Liver (tissue), 8 donors: ENCODE measurements at regions not wholly inside any gene's neighbourhood (a gene's known extent, or its start where the extent isn't known, plus 50 kb on each side); places are given as distances from the start of the nearest gene placed in this dataset.

ENCODE experiments used
- DNase-seq: peaks from one replicate; pipeline ENCODE4 v3.0.0-alpha.2; 2017; ENCODE audit warnings: low spot score
- H3K27ac ChIP-seq, 2 donors: one replicate each; pipeline ENCODE4 v1.7.0; 2013; ENCODE audit warnings: inconsistent platforms in 2 of 2, low read length in 2 of 2, control low read depth in 1 of 2, low read depth in 1 of 2, mild to moderate bottlenecking in 1 of 2
- H3K27me3 ChIP-seq, 4 donors: one replicate each; pipeline versions ENCODE4 v1.6.1 to v1.7.0; 2013; ENCODE audit warnings: low read length in 3 of 4, inconsistent platforms in 1 of 4, mild to moderate bottlenecking in 1 of 4, moderate library complexity in 1 of 4; ENCODE audit not compliant: control insufficient read depth in 4 of 4, insufficient read depth in 4 of 4
- H3K36me3 ChIP-seq, 4 donors: one replicate each; pipeline versions ENCODE4 v1.6.1 to v1.7.0; 2013; ENCODE audit warnings: low read length in 3 of 4, mild to moderate bottlenecking in 3 of 4, low read depth in 1 of 4, moderate library complexity in 1 of 4; ENCODE audit not compliant: control insufficient read depth in 4 of 4, insufficient read depth in 3 of 4
- H3K4me1 ChIP-seq, 4 donors: one replicate each; pipeline versions ENCODE4 v1.6.1 to v1.7.0; 2013; ENCODE audit warnings: low read length in 3 of 4, mild to moderate bottlenecking in 3 of 4, moderate library complexity in 1 of 4; ENCODE audit not compliant: control insufficient read depth in 4 of 4, insufficient read depth in 4 of 4
- H3K4me3 ChIP-seq, 3 donors: one replicate each; pipeline versions ENCODE4 v1.6.1 to v1.7.0; 2013; ENCODE audit warnings: low read length in 3 of 3, control low read depth in 1 of 3, low read depth in 1 of 3, mild to moderate bottlenecking in 1 of 3
- H3K9ac ChIP-seq, 2 donors: one replicate each; pipeline ENCODE4 v1.7.0; 2013; ENCODE audit warnings: low read length in 2 of 2, mild to moderate bottlenecking in 2 of 2, moderate library complexity in 2 of 2, control low read depth in 1 of 2, low read depth in 1 of 2
- H3K9me3 ChIP-seq, 4 donors: one replicate each; pipeline versions ENCODE4 v1.6.1 to v1.7.0; 2013; ENCODE audit warnings: low read length in 3 of 4; ENCODE audit not compliant: control insufficient read depth in 4 of 4
- HNF4A ChIP-seq, 2 donors: conservative IDR thresholded peaks; 2 replicates each; pipeline ENCODE4 v1.6.1; 2016; ENCODE audit warnings: antibody characterized with exemption in 2 of 2, mild to moderate bottlenecking in 2 of 2
- HNF4G ChIP-seq: IDR thresholded peaks from 2 replicates; pipeline ENCODE4 v1.6.1; 2016; ENCODE audit warnings: antibody characterized with exemption
- JUND ChIP-seq, 2 donors: IDR thresholded peaks; 2 replicates each; pipeline ENCODE4 v1.6.1; 2016; ENCODE audit warnings: antibody characterized with exemption in 2 of 2
- NR2F2 ChIP-seq: IDR thresholded peaks from 2 replicates; pipeline ENCODE4 v1.6.1; 2016; ENCODE audit warnings: antibody characterized with exemption
- RAD21 ChIP-seq, 2 donors: IDR thresholded peaks; 2 replicates each; pipeline ENCODE4 v1.6.1; 2016; ENCODE audit warnings: antibody characterized with exemption in 2 of 2, mild to moderate bottlenecking in 2 of 2
- RXRA ChIP-seq, 2 donors: IDR thresholded peaks; 2 replicates each; pipeline ENCODE4 v1.6.1; 2017 to 2018; ENCODE audit warnings: antibody characterized with exemption in 2 of 2, mild to moderate bottlenecking in 1 of 2
- SP1 ChIP-seq: IDR thresholded peaks from 2 replicates; pipeline ENCODE4 v1.6.1; 2018; ENCODE audit warnings: antibody characterized with exemption, mild to moderate bottlenecking
- TAF1 ChIP-seq: conservative IDR thresholded peaks from 2 replicates; pipeline ENCODE4 v1.6.1; 2016; ENCODE audit warnings: antibody characterized with exemption, mild to moderate bottlenecking
- WGBS: extraction: QIAGEN DNeasy Blood & Tissue Kit; methylation state at CpG from one replicate; pipeline ENCODE4 v1.1.7; 2013; 5-methylcytosine and 5-hydroxymethylcytosine counted together
- TF ChIP-seq, protein P1 (sequence below): fragments of 150-350 bp; IDR thresholded peaks from 2 replicates; pipeline ENCODE4 v1.5.1; 2017; ENCODE audit warnings: improper control_type of control experiment, low read depth, low read length; ENCODE audit not compliant: missing input control
- TF ChIP-seq, protein P2 (sequence below): IDR thresholded peaks from 2 replicates; pipeline ENCODE4 v1.6.1; 2016; ENCODE audit warnings: antibody characterized with exemption
- TF ChIP-seq, protein P3 (sequence below): IDR thresholded peaks from 2 replicates; pipeline ENCODE4 v1.6.1; 2016; ENCODE audit warnings: antibody characterized with exemption, mild to moderate bottlenecking
- TF ChIP-seq, protein P4 (sequence below): IDR thresholded peaks from 2 replicates; pipeline ENCODE4 v1.6.1; 2016; ENCODE audit warnings: antibody characterized with exemption
- donor health status: healthy.
- donor health status: healthy.
- donor health status: healthy.
- donor health status: healthy.
- donor health status: healthy.

DNA sequence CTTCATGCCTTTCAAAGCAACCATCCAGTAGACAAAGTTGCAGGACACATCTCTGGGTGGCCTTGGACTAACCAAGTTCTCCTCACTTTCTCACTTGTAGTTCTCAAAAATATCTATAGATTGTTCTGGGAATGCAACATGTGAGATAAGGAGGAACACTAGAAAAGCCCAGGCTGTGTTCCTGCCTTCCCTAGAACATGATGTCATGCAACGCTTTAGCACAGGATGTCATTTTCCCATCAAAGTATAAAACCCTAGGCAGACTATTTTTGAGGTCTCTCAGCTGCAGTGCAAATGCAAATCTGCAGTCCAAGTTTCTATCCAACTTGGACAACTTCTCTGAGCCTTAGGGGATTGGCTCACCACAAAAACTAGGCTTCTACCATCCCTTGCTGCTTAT is 78.8 kb upstream of the PCDH7 start:
- no peak for TF ChIP-seq RAD21 (IDR thresholded peaks at IDR 0.05)
- no peak for TF ChIP-seq TAF1
- no peak overlapping the region for H3K9ac ChIP-seq
- H3K9me3 ChIP-seq, result no peaks in the 10 kb centered on the region
- H3K27me3 ChIP-seq, result no peaks in the 10 kb centered on the region
- H3K4me1 ChIP-seq, result no peaks in the 10 kb centered on the region
- no peak for DNase-seq
- H3K27ac ChIP-seq, result no peak overlapping the region
- H3K4me3 ChIP-seq, result no peak overlapping the region
- H3K36me3 ChIP-seq, result no peaks in the 10 kb centered on the region
- 81% methylated on average over 1 of the region's 1 CpG for WGBS

DNA sequence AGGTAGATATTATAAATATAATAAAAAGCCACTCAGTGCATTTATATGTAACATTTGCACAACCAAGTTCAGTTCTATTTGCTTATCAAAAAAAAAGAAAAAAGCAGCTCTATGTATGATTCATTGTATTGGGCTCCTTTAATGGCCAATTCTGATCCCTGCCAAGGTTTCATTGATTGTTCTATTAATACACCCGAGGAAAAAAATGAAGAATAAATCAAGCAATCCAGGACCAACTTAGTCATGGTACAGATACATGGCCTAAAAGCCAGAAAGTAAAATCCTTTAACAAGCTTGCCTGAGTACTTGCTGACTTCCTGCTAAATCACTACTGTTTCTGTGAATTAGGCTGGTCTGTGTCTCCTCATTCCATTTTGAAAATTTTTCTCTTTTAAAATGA is 77.6 kb upstream of the PCDH7 start:
- no peaks in the 10 kb centered on the region for H3K9me3 ChIP-seq
- H3K27me3 ChIP-seq, result no peaks in the 10 kb centered on the region
- no peaks in the 10 kb centered on the region for H3K36me3 ChIP-seq
- no peak for DNase-seq
- no peaks in the 10 kb centered on the region for H3K4me1 ChIP-seq
- no peak overlapping the region for H3K9ac ChIP-seq
- 18% methylated on average over 1 of the region's 1 CpG for WGBS
- no peak overlapping the region for H3K27ac ChIP-seq
- no peak overlapping the region for H3K4me3 ChIP-seq
- TF ChIP-seq, protein P1, sequence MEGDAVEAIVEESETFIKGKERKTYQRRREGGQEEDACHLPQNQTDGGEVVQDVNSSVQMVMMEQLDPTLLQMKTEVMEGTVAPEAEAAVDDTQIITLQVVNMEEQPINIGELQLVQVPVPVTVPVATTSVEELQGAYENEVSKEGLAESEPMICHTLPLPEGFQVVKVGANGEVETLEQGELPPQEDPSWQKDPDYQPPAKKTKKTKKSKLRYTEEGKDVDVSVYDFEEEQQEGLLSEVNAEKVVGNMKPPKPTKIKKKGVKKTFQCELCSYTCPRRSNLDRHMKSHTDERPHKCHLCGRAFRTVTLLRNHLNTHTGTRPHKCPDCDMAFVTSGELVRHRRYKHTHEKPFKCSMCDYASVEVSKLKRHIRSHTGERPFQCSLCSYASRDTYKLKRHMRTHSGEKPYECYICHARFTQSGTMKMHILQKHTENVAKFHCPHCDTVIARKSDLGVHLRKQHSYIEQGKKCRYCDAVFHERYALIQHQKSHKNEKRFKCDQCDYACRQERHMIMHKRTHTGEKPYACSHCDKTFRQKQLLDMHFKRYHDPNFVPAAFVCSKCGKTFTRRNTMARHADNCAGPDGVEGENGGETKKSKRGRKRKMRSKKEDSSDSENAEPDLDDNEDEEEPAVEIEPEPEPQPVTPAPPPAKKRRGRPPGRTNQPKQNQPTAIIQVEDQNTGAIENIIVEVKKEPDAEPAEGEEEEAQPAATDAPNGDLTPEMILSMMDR, result no peak
- TF ChIP-seq HNF4A (conservative IDR thresholded peaks at IDR 0.05) (no peak), TAF1 (no peak), JUND (IDR thresholded peaks at IDR 0.05) (no peak), RXRA (IDR thresholded peaks at IDR 0.05) (no peak), NR2F2 (no peak), SP1 (no peak), RAD21 (IDR thresholded peaks at IDR 0.05) (no peak), HNF4G (no peak)
- TF ChIP-seq, protein P2, sequence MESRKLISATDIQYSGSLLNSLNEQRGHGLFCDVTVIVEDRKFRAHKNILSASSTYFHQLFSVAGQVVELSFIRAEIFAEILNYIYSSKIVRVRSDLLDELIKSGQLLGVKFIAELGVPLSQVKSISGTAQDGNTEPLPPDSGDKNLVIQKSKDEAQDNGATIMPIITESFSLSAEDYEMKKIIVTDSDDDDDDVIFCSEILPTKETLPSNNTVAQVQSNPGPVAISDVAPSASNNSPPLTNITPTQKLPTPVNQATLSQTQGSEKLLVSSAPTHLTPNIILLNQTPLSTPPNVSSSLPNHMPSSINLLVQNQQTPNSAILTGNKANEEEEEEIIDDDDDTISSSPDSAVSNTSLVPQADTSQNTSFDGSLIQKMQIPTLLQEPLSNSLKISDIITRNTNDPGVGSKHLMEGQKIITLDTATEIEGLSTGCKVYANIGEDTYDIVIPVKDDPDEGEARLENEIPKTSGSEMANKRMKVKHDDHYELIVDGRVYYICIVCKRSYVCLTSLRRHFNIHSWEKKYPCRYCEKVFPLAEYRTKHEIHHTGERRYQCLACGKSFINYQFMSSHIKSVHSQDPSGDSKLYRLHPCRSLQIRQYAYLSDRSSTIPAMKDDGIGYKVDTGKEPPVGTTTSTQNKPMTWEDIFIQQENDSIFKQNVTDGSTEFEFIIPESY, result no peak
- TF ChIP-seq, protein P3, sequence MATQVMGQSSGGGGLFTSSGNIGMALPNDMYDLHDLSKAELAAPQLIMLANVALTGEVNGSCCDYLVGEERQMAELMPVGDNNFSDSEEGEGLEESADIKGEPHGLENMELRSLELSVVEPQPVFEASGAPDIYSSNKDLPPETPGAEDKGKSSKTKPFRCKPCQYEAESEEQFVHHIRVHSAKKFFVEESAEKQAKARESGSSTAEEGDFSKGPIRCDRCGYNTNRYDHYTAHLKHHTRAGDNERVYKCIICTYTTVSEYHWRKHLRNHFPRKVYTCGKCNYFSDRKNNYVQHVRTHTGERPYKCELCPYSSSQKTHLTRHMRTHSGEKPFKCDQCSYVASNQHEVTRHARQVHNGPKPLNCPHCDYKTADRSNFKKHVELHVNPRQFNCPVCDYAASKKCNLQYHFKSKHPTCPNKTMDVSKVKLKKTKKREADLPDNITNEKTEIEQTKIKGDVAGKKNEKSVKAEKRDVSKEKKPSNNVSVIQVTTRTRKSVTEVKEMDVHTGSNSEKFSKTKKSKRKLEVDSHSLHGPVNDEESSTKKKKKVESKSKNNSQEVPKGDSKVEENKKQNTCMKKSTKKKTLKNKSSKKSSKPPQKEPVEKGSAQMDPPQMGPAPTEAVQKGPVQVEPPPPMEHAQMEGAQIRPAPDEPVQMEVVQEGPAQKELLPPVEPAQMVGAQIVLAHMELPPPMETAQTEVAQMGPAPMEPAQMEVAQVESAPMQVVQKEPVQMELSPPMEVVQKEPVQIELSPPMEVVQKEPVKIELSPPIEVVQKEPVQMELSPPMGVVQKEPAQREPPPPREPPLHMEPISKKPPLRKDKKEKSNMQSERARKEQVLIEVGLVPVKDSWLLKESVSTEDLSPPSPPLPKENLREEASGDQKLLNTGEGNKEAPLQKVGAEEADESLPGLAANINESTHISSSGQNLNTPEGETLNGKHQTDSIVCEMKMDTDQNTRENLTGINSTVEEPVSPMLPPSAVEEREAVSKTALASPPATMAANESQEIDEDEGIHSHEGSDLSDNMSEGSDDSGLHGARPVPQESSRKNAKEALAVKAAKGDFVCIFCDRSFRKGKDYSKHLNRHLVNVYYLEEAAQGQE, result no peak
- TF ChIP-seq, protein P4, sequence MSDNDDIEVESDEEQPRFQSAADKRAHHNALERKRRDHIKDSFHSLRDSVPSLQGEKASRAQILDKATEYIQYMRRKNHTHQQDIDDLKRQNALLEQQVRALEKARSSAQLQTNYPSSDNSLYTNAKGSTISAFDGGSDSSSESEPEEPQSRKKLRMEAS, result no peak
